Calu3 (cell line): ENCODE measurements at regions not wholly inside any gene's neighbourhood (a gene's known extent, or its start where the extent isn't known, plus 50 kb on each side); places are given as distances from the start of the nearest gene placed in this dataset.

Experiments
- BruUV-seq: library from RNA; stranded (reverse); fragments of 400-500 nt; replicated peaks from 2 replicates; lab custom pipeline; 2021; lab: Mats Ljungman, UMichigan
- CTCF ChIA-PET: fragments of 300-600 bp; sonication (Branson Sonifier 250); formaldehyde crosslinking; loops from one replicate; lab custom pipeline; 2022; ENCODE audit warnings: antibody characterized with exemption; lab: Charles Lee
- DNase-seq: peaks from one replicate; pipeline ENCODE4 v3.0.0; 2022
- H3K27ac Mint-ChIP-seq: one replicate; pipeline ENCODE4 v1.8.0; 2022; ENCODE audit warnings: mixed read lengths; ENCODE audit not compliant: unreplicated experiment
- H3K27me3 Mint-ChIP-seq: one replicate; pipeline ENCODE4 v1.8.0; 2022; ENCODE audit warnings: mixed read lengths; ENCODE audit not compliant: unreplicated experiment
- H3K36me3 Mint-ChIP-seq: one replicate; pipeline ENCODE4 v1.8.0; 2022; ENCODE audit warnings: mild to moderate bottlenecking, moderate library complexity, mixed read lengths; ENCODE audit not compliant: insufficient read depth, unreplicated experiment
- H3K4me1 Mint-ChIP-seq: one replicate; pipeline ENCODE4 v1.8.0; 2022; ENCODE audit warnings: mild to moderate bottlenecking, low read depth, mixed read lengths; ENCODE audit not compliant: unreplicated experiment
- H3K4me3 Mint-ChIP-seq: one replicate; pipeline ENCODE4 v1.8.0; 2022; ENCODE audit warnings: mild to moderate bottlenecking, low read depth, moderate library complexity, mixed read lengths; ENCODE audit not compliant: unreplicated experiment
- H3K9me3 Mint-ChIP-seq: one replicate; pipeline ENCODE4 v1.8.0; 2022; ENCODE audit warnings: low read depth, mixed read lengths; ENCODE audit not compliant: unreplicated experiment
- intact Hi-C: fragments of 100-400 bp; cut with micrococcal nuclease; formaldehyde crosslinking; loops from one replicate; pipeline ENCODE4 v1.10.0; 2022; ENCODE audit not compliant: unreplicated experiment
- TF ChIP-seq, protein P1 (sequence below): fragments of 200-600 bp; IDR thresholded peaks from one replicate; pipeline ENCODE4 v1.8.0; 2022; ENCODE audit warnings: antibody characterized with exemption; ENCODE audit not compliant: unreplicated experiment

DNA sequence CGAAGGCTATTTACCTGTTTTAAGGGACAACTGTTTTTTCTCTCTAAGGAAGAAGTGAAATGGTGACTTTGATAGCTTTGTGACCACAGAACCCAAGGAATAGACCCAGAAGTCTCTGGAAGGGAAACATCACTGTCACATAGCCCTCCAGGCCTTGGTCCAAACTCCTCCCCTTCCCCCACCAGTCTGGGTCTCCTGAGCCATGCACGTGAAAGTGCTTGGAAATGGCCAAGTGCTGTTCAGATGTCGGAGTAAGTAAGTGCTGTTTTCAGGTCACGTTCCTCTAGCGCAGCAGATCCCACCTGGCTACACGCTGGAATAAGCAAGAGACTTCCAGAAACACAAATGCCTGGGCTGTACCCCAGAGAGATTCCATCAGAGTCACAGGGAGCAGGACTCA, 73.0 kb upstream of the AFF3 start:
- H3K4me3 Mint-ChIP-seq, result no peak overlapping the region
- intact Hi-C loops, result no loop called here
- BruUV-seq, result no TSS peak
- CTCF ChIA-PET, result interaction anchor here (1.2 kb wide), 1 partner anchor 70 kb away, joined by 3 read pairs; no protein-coding TSS in a partner anchor
- H3K36me3 Mint-ChIP-seq, result no peaks in the 10 kb centered on the region
- TF ChIP-seq, protein P1, sequence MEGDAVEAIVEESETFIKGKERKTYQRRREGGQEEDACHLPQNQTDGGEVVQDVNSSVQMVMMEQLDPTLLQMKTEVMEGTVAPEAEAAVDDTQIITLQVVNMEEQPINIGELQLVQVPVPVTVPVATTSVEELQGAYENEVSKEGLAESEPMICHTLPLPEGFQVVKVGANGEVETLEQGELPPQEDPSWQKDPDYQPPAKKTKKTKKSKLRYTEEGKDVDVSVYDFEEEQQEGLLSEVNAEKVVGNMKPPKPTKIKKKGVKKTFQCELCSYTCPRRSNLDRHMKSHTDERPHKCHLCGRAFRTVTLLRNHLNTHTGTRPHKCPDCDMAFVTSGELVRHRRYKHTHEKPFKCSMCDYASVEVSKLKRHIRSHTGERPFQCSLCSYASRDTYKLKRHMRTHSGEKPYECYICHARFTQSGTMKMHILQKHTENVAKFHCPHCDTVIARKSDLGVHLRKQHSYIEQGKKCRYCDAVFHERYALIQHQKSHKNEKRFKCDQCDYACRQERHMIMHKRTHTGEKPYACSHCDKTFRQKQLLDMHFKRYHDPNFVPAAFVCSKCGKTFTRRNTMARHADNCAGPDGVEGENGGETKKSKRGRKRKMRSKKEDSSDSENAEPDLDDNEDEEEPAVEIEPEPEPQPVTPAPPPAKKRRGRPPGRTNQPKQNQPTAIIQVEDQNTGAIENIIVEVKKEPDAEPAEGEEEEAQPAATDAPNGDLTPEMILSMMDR, result no peak
- DNase-seq, result no peak
- no peaks in the 10 kb centered on the region for H3K4me1 Mint-ChIP-seq
- peaks cover 90% of the 10 kb centered on the region for H3K27me3 Mint-ChIP-seq
- H3K27ac Mint-ChIP-seq, result no peak overlapping the region
- no peaks in the 10 kb centered on the region for H3K9me3 Mint-ChIP-seq

GRCh38 chr2:100214265-100214971, 72.0 kb upstream of the AFF3 start:
- DNase-seq, result no peak
- Mint-ChIP-seq H3K4me1 (no peaks in the 10 kb centered on the region), H3K27me3 (peaks cover 93% of the 10 kb centered on the region), H3K27ac (no peak overlapping the region), H3K4me3 (no peak overlapping the region), H3K36me3 (no peaks in the 10 kb centered on the region), H3K9me3 (no peaks in the 10 kb centered on the region)
- CTCF ChIA-PET, result interaction anchor here (1.2 kb wide), 1 partner anchor 71 kb away, joined by 3 read pairs; no protein-coding TSS in a partner anchor
- TF ChIP-seq, protein P1, result no peak
- no TSS peak for BruUV-seq
- intact Hi-C loops, result no loop called here

DNA sequence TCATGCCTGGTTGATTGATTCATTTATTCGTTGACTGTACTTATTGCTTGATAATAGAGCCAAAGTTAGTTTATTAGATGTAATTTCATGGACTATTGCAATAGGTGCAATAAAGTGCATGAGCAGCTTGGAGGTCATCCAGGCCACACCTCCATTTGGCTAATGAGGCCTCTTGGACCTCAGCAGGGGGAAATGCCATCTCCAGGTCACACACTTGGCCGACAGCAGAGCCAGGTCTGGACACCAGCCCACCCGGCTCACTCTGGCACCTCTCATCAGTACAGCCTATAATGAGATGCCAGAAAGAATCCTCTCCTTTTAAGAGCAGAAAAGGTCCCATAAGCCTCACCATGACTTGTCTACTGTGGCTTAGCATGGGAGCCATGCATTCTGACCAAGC, 71.2 kb upstream of the AFF3 start:
- intact Hi-C loops, result no loop called here
- Mint-ChIP-seq H3K4me3 (no peak overlapping the region), H3K27me3 (peaks cover 93% of the 10 kb centered on the region), H3K27ac (no peak overlapping the region), H3K9me3 (no peaks in the 10 kb centered on the region), H3K4me1 (no peaks in the 10 kb centered on the region), H3K36me3 (no peaks in the 10 kb centered on the region)
- no TSS peak for BruUV-seq
- CTCF ChIA-PET, result no interaction called here
- TF ChIP-seq, protein P1, result no peak
- no peak for DNase-seq

- no peak for DNase-seq
- no peak overlapping the region for H3K4me3 Mint-ChIP-seq
- TF ChIP-seq, protein P1, result no peak
- no TSS peak for BruUV-seq
- H3K27ac Mint-ChIP-seq, result no peak overlapping the region
- no peaks in the 10 kb centered on the region for H3K4me1 Mint-ChIP-seq
- CTCF ChIA-PET, result interaction anchor here (0.7 kb wide), 1 partner anchor 54 kb away, joined by 3 read pairs; no protein-coding TSS in a partner anchor
- no peaks in the 10 kb centered on the region for H3K9me3 Mint-ChIP-seq
- no peaks in the 10 kb centered on the region for H3K36me3 Mint-ChIP-seq
- H3K27me3 Mint-ChIP-seq, result peaks cover 93% of the 10 kb centered on the region
- intact Hi-C loops, result no loop called here
Measured at GRCh38 chr2:100212850-100213249, 70.5 kb upstream of the AFF3 start.
